IMR-90 (cell line): ENCODE measurements at regions not wholly inside any gene's neighbourhood (a gene's known extent, or its start where the extent isn't known, plus 50 kb on each side); places are given as distances from the start of the nearest gene placed in this dataset.

ENCODE experiments used
- ATAC-seq: fragments of 200-7000 bp; cut with Tn5 transposase; 2 replicates; pipeline ENCODE4 v1.9.1; 2020; ENCODE audit warnings: low read depth, mild to moderate bottlenecking, moderate library complexity
- BruUV-seq: library from RNA; stranded (reverse); fragments of 400-500 nt; replicated peaks from 2 replicates; lab custom pipeline; 2021; lab: Mats Ljungman, UMichigan
- CTCF ChIA-PET: fragments of 300-600 bp; formaldehyde crosslinking; extraction: SDS; loops from one replicate; lab custom pipeline; 2021; ENCODE audit warnings: antibody characterized with exemption; lab: Yijun Ruan, JAX
- POLR2A ChIA-PET: fragments of 300-600 bp; sonication (Branson Sonifier 250); formaldehyde crosslinking; loops from one replicate; lab custom pipeline; 2022; ENCODE audit warnings: antibody characterized with exemption; ENCODE audit not compliant: unreplicated experiment; lab: Charles Lee
- DNase-seq: peaks from one replicate; pipeline ENCODE4 v3.0.0; 2013
- H2AFZ ChIP-seq: replicated peaks from 2 replicates; pipeline ENCODE3; 2013; ENCODE audit warnings: low read length, mild to moderate bottlenecking; ENCODE audit not compliant: poor library complexity
- H2AK5ac ChIP-seq: 2 replicates; pipeline ENCODE4 v1.6.1; 2013; ENCODE audit warnings: low read depth, low read length, inconsistent platforms
- H2AK9ac ChIP-seq: replicated peaks from 2 replicates; pipeline ENCODE3; 2013; ENCODE audit warnings: mild to moderate bottlenecking, low read depth, low read length, moderate library complexity; ENCODE audit not compliant: poor library complexity
- H2BK120ac ChIP-seq: 2 replicates; pipeline ENCODE4 v1.6.1; 2013; ENCODE audit warnings: low read depth, low read length, inconsistent platforms
- H2BK15ac ChIP-seq: 3 replicates; pipeline ENCODE4 v1.6.1; 2013; ENCODE audit warnings: low read depth, low read length, inconsistent platforms
- H2BK20ac ChIP-seq: 2 replicates; pipeline ENCODE4 v1.6.1; 2013; ENCODE audit warnings: low read depth, mild to moderate bottlenecking, inconsistent platforms, low read length, moderate library complexity
- H2BK5ac ChIP-seq: 2 replicates; pipeline ENCODE4 v1.6.1; 2013; ENCODE audit warnings: mild to moderate bottlenecking, low read depth, low read length, inconsistent platforms; ENCODE audit not compliant: poor library complexity, severe bottlenecking
- H3K14ac ChIP-seq: replicated peaks from 2 replicates; pipeline ENCODE4 v1.6.1; 2013; ENCODE audit warnings: low read depth, low read length, inconsistent platforms
- H3K18ac ChIP-seq: 2 replicates; pipeline ENCODE4 v1.6.1; 2013; ENCODE audit warnings: low read depth, low read length, control low read depth
- H3K23ac ChIP-seq: 2 replicates; pipeline ENCODE4 v1.6.1; 2013; ENCODE audit warnings: low read depth, low read length, inconsistent platforms
- H3K27ac ChIP-seq: 2 replicates; pipeline ENCODE4 v1.5.1; 2013; ENCODE audit warnings: mild to moderate bottlenecking, control low read depth, low read length; ENCODE audit not compliant: insufficient read depth
- H3K27me3 ChIP-seq: 2 replicates; pipeline ENCODE4 v1.6.1; 2013; ENCODE audit warnings: low read length; ENCODE audit not compliant: control insufficient read depth, insufficient read depth
- H3K36me3 ChIP-seq: 2 replicates; pipeline ENCODE4 v1.6.1; 2013; ENCODE audit warnings: low read length, mixed read lengths; ENCODE audit not compliant: control insufficient read depth, insufficient read depth
- H3K4ac ChIP-seq: 2 replicates; pipeline ENCODE4 v1.6.1; 2013; ENCODE audit warnings: low read depth, low read length, inconsistent platforms
- H3K4me1 ChIP-seq: 2 replicates; pipeline ENCODE4 v1.6.1; 2013; ENCODE audit warnings: low read length, mixed read lengths; ENCODE audit not compliant: control insufficient read depth, insufficient read depth
- H3K4me2 ChIP-seq: 2 replicates; pipeline ENCODE4 v1.6.1; 2013; ENCODE audit warnings: low read depth, mild to moderate bottlenecking, control low read depth, low read length, moderate library complexity
- H3K4me3 ChIP-seq: 2 replicates; pipeline ENCODE4 v1.5.1; 2013; ENCODE audit warnings: low read depth, mild to moderate bottlenecking, control low read depth, low read length, moderate library complexity; ENCODE audit not compliant: insufficient read depth
- H3K56ac ChIP-seq: 2 replicates; pipeline ENCODE4 v1.6.1; 2013; ENCODE audit warnings: low read length, inconsistent platforms; ENCODE audit not compliant: insufficient read depth; ENCODE audit errors: extremely low read depth
- H3K79me1 ChIP-seq, 2 experiments: 2 replicates each; pipeline ENCODE4 v1.6.1; 2013; ENCODE audit warnings: low read length in 2 of 2, inconsistent platforms in 1 of 2, low read depth in 1 of 2
- H3K9ac ChIP-seq: 2 replicates; pipeline ENCODE4 v1.6.1; 2013; ENCODE audit warnings: low read depth, low read length, control low read depth
- H3K9me1 ChIP-seq: 2 replicates; pipeline ENCODE4 v1.6.1; 2013; ENCODE audit warnings: low read length, inconsistent platforms; ENCODE audit not compliant: insufficient read depth
- H3K9me3 ChIP-seq: 2 replicates; pipeline ENCODE4 v1.6.1; 2013; ENCODE audit warnings: low read length; ENCODE audit not compliant: control insufficient read depth, insufficient read depth
- H4K20me1 ChIP-seq: 2 replicates; pipeline ENCODE4 v1.6.1; 2013; ENCODE audit warnings: low read length, inconsistent platforms; ENCODE audit not compliant: insufficient read depth
- H4K5ac ChIP-seq: 2 replicates; pipeline ENCODE4 v1.6.1; 2013; ENCODE audit warnings: mild to moderate bottlenecking, low read depth, low read length, control low read depth
- H4K8ac ChIP-seq, 2 experiments: 2 replicates each; pipeline ENCODE4 v1.6.1; 2013; ENCODE audit warnings: low read depth in 2 of 2, low read length in 2 of 2, control low read depth in 1 of 2, inconsistent platforms in 1 of 2
- H4K91ac ChIP-seq: 2 replicates; pipeline ENCODE4 v1.6.1; 2013; ENCODE audit warnings: low read depth, low read length, inconsistent platforms; ENCODE audit not compliant: insufficient read depth
- BHLHE40 ChIP-seq: fragments of 150-350 bp; IDR thresholded peaks from 2 replicates; pipeline ENCODE4 v1.6.1; 2016; ENCODE audit warnings: mild to moderate bottlenecking, low read depth, low read length
- CEBPB ChIP-seq: IDR thresholded peaks from 2 replicates; pipeline ENCODE4 v1.6.1; 2012; ENCODE audit warnings: low read depth, low read length, improper control_type of control experiment
- CHD1 ChIP-seq: IDR thresholded peaks from 2 replicates; pipeline ENCODE4 v1.6.1; 2012; ENCODE audit warnings: low read depth, low read length, improper control_type of control experiment
- FOS ChIP-seq: fragments of 150-350 bp; IDR thresholded peaks from 2 replicates; pipeline ENCODE4 v1.6.1; 2016; ENCODE audit warnings: low read depth, low read length
- MAFK ChIP-seq: IDR thresholded peaks from 2 replicates; pipeline ENCODE4 v1.6.1; 2012; ENCODE audit warnings: low read depth, low read length, improper control_type of control experiment
- MAZ ChIP-seq: IDR thresholded peaks from 2 replicates; pipeline ENCODE4 v1.6.1; 2012; ENCODE audit warnings: low read depth, mild to moderate bottlenecking, low read length, improper control_type of control experiment, moderate library complexity, borderline replicate concordance
- MXI1 ChIP-seq: IDR thresholded peaks from 2 replicates; pipeline ENCODE4 v1.6.1; 2012; ENCODE audit warnings: low read depth, mild to moderate bottlenecking, low read length, moderate library complexity, borderline replicate concordance
- NFE2L2 ChIP-seq: fragments of 150-350 bp; IDR thresholded peaks from 2 replicates; pipeline ENCODE4 v1.6.1; 2016; ENCODE audit warnings: low read depth, mild to moderate bottlenecking, low read length
- POLR2A ChIP-seq: IDR thresholded peaks from 2 replicates; pipeline ENCODE4 v1.6.1; 2012; ENCODE audit warnings: mild to moderate bottlenecking, low read depth, low read length
- RAD21 ChIP-seq: IDR thresholded peaks from 2 replicates; pipeline ENCODE4 v1.6.1; 2012; ENCODE audit warnings: low read length, improper control_type of control experiment
- RCOR1 ChIP-seq: IDR thresholded peaks from 2 replicates; pipeline ENCODE4 v1.6.1; 2012; ENCODE audit warnings: mild to moderate bottlenecking, low read length, improper control_type of control experiment; ENCODE audit not compliant: insufficient replicate concordance
- RFX5 ChIP-seq: IDR thresholded peaks from 2 replicates; pipeline ENCODE4 v1.8.0; 2012; ENCODE audit warnings: low read depth, mild to moderate bottlenecking, low read length, moderate library complexity
- SMC3 ChIP-seq: fragments of 150-350 bp; IDR thresholded peaks from 2 replicates; pipeline ENCODE4 v1.6.1; 2016; ENCODE audit warnings: low read depth, mild to moderate bottlenecking, antibody characterized with exemption, low read length, moderate library complexity
- WGBS, 2 experiments: methylation state at CpG; one replicate each; pipeline versions ENCODE4 v1.1.5 to v1.1.7; 2013; ENCODE audit warnings: missing lambda C conversion rate in 2 of 2; ENCODE audit not compliant: insufficient read length in 1 of 2; ENCODE audit errors: extremely low coverage in 2 of 2; 5-methylcytosine and 5-hydroxymethylcytosine counted together
- dilution Hi-C: fragments of 300-500 bp; cut with HindIII; formaldehyde crosslinking; loops from one replicate; pipeline ENCODE4 v1.14.3; 2018; ENCODE audit warnings: low sequenced_read_pairs; ENCODE audit not compliant: unreplicated experiment
- in situ Hi-C: fragments of 300-500 bp; cut with MboI; formaldehyde crosslinking; loops from 3 replicates; pipeline ENCODE4 v1.14.3; 2019; ENCODE audit warnings: low sequenced_read_pairs, inconsistent platforms, mixed read lengths
- intact Hi-C: fragments of 100-400 bp; cut with micrococcal nuclease; formaldehyde crosslinking; loops from 2 replicates; pipeline ENCODE4 v1.10.0; 2022
- TF ChIP-seq, protein P1 (sequence below): fragments of 150-350 bp; IDR thresholded peaks from 2 replicates; pipeline ENCODE4 v1.6.1; 2016; ENCODE audit warnings: low read depth, mild to moderate bottlenecking, low read length, moderate library complexity, borderline replicate concordance
- TF ChIP-seq, protein P2 (sequence below): fragments of 150-350 bp; IDR thresholded peaks from 2 replicates; pipeline ENCODE4 v1.6.1; 2017; ENCODE audit warnings: mild to moderate bottlenecking, antibody characterized with exemption, low read length, low read depth
- TF ChIP-seq, protein P3 (sequence below): conservative IDR thresholded peaks from 2 replicates; pipeline ENCODE4 v1.5.1; 2012; ENCODE audit warnings: mild to moderate bottlenecking, low read depth, low read length, improper control_type of control experiment

DNA sequence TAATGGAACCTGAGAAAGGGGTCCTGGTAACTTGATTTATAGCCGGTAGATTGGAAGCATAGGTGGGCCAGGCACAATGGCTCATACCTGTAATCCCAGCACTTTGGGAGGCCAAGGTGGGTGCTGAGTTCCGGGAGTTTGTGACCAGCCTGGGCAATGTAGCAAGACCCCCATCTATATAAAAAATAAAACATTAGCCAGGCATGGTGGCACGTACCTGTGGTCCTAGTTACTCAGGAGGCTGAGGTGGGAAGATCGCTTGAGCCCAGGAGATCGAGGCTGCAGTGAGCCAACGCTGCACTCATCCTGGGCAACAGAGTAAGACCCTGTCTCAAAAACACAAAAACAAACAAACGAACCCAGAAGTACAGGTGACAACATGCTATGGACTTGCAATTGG is 76.5 kb downstream of the ZNF281 start:
- H3K79me1 ChIP-seq: no peaks in the 10 kb centered on the region
- H3K27me3 ChIP-seq: no peaks in the 10 kb centered on the region
- peaks cover 4% of the 10 kb centered on the region; the same call in 1 of the 2 replicates for H3K9me1 ChIP-seq
- intact Hi-C loops (no loop called here), in situ Hi-C loops (no loop called here), dilution Hi-C loops (no loop called here)
- no peak overlapping the region for H3K4me2 ChIP-seq
- no peak overlapping the region for H2AK9ac ChIP-seq
- WGBS, 2 experiments: no CpG with 5 or more reads among the region's 7 CpGs
- H3K14ac ChIP-seq: no peak overlapping the region
- H3K4me1 ChIP-seq: peaks cover 21% of the 10 kb centered on the region
- H3K4ac ChIP-seq: peak overlapping the region; percentile 61; the same call in 1 of the 2 replicates
- H2BK120ac ChIP-seq: 0 out of 2 replicates have a peak overlapping the region, but pooled peaks have one; percentile 14
- no peak overlapping the region for H3K4me3 ChIP-seq
- no peak overlapping the region for H2BK5ac ChIP-seq
- ChIA-PET CTCF (interaction anchor here (0.7 kb wide), 1 partner anchor 10 kb away, joined by 3 read pairs; no protein-coding TSS in a partner anchor), POLR2A (no interaction called here)
- no peak overlapping the region; the same call in 1 of the 2 replicates for H4K5ac ChIP-seq
- no peak overlapping the region; the same call in 1 of the 2 replicates for H4K91ac ChIP-seq
- no peak overlapping the region for H3K9ac ChIP-seq
- H3K23ac ChIP-seq: no peak overlapping the region
- no peaks in the 10 kb centered on the region for H4K20me1 ChIP-seq
- 0 out of 2 replicates have a peak overlapping the region, but pooled peaks have one; percentile 11 for H2AK5ac ChIP-seq
- no peak overlapping the region for H3K56ac ChIP-seq
- no peak overlapping the region; a peak in 1 of 4 replicates for H4K8ac ChIP-seq
- peak overlapping the region; percentile 37; the same call in 1 of the 3 replicates for H2BK15ac ChIP-seq
- H3K36me3 ChIP-seq: no peaks in the 10 kb centered on the region
- no TSS peak for BruUV-seq
- no peak for ATAC-seq
- H3K18ac ChIP-seq: no peak overlapping the region
- H3K9me3 ChIP-seq: no peaks in the 10 kb centered on the region
- no peak for DNase-seq
- H2AFZ ChIP-seq: peak overlapping the region; percentile 48
- TF ChIP-seq MAFK: no peak
- no peak for TF ChIP-seq RAD21
- no peak for TF ChIP-seq NFE2L2
- TF ChIP-seq POLR2A: no peak
- TF ChIP-seq, protein P1, sequence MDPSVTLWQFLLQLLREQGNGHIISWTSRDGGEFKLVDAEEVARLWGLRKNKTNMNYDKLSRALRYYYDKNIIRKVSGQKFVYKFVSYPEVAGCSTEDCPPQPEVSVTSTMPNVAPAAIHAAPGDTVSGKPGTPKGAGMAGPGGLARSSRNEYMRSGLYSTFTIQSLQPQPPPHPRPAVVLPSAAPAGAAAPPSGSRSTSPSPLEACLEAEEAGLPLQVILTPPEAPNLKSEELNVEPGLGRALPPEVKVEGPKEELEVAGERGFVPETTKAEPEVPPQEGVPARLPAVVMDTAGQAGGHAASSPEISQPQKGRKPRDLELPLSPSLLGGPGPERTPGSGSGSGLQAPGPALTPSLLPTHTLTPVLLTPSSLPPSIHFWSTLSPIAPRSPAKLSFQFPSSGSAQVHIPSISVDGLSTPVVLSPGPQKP: no peak
- no peak for TF ChIP-seq BHLHE40
- no peak for TF ChIP-seq RCOR1
- no peak for TF ChIP-seq MAZ
- no peak for TF ChIP-seq CEBPB
- TF ChIP-seq SMC3: no peak
- TF ChIP-seq, protein P2, sequence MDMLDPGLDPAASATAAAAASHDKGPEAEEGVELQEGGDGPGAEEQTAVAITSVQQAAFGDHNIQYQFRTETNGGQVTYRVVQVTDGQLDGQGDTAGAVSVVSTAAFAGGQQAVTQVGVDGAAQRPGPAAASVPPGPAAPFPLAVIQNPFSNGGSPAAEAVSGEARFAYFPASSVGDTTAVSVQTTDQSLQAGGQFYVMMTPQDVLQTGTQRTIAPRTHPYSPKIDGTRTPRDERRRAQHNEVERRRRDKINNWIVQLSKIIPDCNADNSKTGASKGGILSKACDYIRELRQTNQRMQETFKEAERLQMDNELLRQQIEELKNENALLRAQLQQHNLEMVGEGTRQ: no peak
- TF ChIP-seq RFX5: no peak
- TF ChIP-seq FOS: no peak
- no peak for TF ChIP-seq MXI1
- TF ChIP-seq CHD1: no peak
- TF ChIP-seq, protein P3, sequence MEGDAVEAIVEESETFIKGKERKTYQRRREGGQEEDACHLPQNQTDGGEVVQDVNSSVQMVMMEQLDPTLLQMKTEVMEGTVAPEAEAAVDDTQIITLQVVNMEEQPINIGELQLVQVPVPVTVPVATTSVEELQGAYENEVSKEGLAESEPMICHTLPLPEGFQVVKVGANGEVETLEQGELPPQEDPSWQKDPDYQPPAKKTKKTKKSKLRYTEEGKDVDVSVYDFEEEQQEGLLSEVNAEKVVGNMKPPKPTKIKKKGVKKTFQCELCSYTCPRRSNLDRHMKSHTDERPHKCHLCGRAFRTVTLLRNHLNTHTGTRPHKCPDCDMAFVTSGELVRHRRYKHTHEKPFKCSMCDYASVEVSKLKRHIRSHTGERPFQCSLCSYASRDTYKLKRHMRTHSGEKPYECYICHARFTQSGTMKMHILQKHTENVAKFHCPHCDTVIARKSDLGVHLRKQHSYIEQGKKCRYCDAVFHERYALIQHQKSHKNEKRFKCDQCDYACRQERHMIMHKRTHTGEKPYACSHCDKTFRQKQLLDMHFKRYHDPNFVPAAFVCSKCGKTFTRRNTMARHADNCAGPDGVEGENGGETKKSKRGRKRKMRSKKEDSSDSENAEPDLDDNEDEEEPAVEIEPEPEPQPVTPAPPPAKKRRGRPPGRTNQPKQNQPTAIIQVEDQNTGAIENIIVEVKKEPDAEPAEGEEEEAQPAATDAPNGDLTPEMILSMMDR: no peak
- no peak overlapping the region for H2BK20ac ChIP-seq
- H3K27ac ChIP-seq: no peak overlapping the region
